Liver (tissue), 8 donors: ENCODE measurements at regions not wholly inside any gene's neighbourhood (a gene's known extent, or its start where the extent isn't known, plus 50 kb on each side); places are given as distances from the start of the nearest gene placed in this dataset.

Experiments used
- DNase-seq: peaks from one replicate; pipeline ENCODE4 v3.0.0-alpha.2; 2017; ENCODE audit warnings: low spot score
- H3K27ac ChIP-seq, 2 donors: one replicate each; pipeline ENCODE4 v1.7.0; 2013; ENCODE audit warnings: inconsistent platforms in 2 of 2, low read length in 2 of 2, control low read depth in 1 of 2, low read depth in 1 of 2, mild to moderate bottlenecking in 1 of 2
- H3K27me3 ChIP-seq, 4 donors: one replicate each; pipeline versions ENCODE4 v1.6.1 to v1.7.0; 2013; ENCODE audit warnings: low read length in 3 of 4, inconsistent platforms in 1 of 4, mild to moderate bottlenecking in 1 of 4, moderate library complexity in 1 of 4; ENCODE audit not compliant: control insufficient read depth in 4 of 4, insufficient read depth in 4 of 4
- H3K36me3 ChIP-seq, 4 donors: one replicate each; pipeline versions ENCODE4 v1.6.1 to v1.7.0; 2013; ENCODE audit warnings: low read length in 3 of 4, mild to moderate bottlenecking in 3 of 4, low read depth in 1 of 4, moderate library complexity in 1 of 4; ENCODE audit not compliant: control insufficient read depth in 4 of 4, insufficient read depth in 3 of 4
- H3K4me1 ChIP-seq, 4 donors: one replicate each; pipeline versions ENCODE4 v1.6.1 to v1.7.0; 2013; ENCODE audit warnings: low read length in 3 of 4, mild to moderate bottlenecking in 3 of 4, moderate library complexity in 1 of 4; ENCODE audit not compliant: control insufficient read depth in 4 of 4, insufficient read depth in 4 of 4
- H3K4me3 ChIP-seq, 3 donors: one replicate each; pipeline versions ENCODE4 v1.6.1 to v1.7.0; 2013; ENCODE audit warnings: low read length in 3 of 3, control low read depth in 1 of 3, low read depth in 1 of 3, mild to moderate bottlenecking in 1 of 3
- H3K9ac ChIP-seq, 2 donors: one replicate each; pipeline ENCODE4 v1.7.0; 2013; ENCODE audit warnings: low read length in 2 of 2, mild to moderate bottlenecking in 2 of 2, moderate library complexity in 2 of 2, control low read depth in 1 of 2, low read depth in 1 of 2
- H3K9me3 ChIP-seq, 4 donors: one replicate each; pipeline versions ENCODE4 v1.6.1 to v1.7.0; 2013; ENCODE audit warnings: low read length in 3 of 4; ENCODE audit not compliant: control insufficient read depth in 4 of 4
- ATF3 ChIP-seq: IDR thresholded peaks from 2 replicates; pipeline ENCODE4 v1.6.1; 2016; ENCODE audit warnings: antibody characterized with exemption
- CTCF ChIP-seq: fragments of 150-350 bp; IDR thresholded peaks from 2 replicates; pipeline ENCODE4 v1.5.1; 2017; ENCODE audit warnings: improper control_type of control experiment, low read depth, low read length; ENCODE audit not compliant: missing input control
- EGR1 ChIP-seq, 2 donors: IDR thresholded peaks; 2 replicates each; pipeline ENCODE4 v1.6.1; 2016 to 2018; ENCODE audit warnings: antibody characterized with exemption in 2 of 2, low read depth in 2 of 2
- FOXA1 ChIP-seq: IDR thresholded peaks from 2 replicates; pipeline ENCODE4 v1.6.1; 2016; ENCODE audit warnings: antibody characterized with exemption
- FOXA2 ChIP-seq: IDR thresholded peaks from 2 replicates; pipeline ENCODE4 v1.6.1; 2016; ENCODE audit warnings: antibody characterized with exemption
- GABPA ChIP-seq, 2 donors: IDR thresholded peaks in 1 of 2; conservative IDR thresholded peaks in 1 of 2; 2 replicates each; pipeline ENCODE4 v1.6.1; 2016; ENCODE audit warnings: antibody characterized with exemption in 2 of 2, mild to moderate bottlenecking in 1 of 2, moderate library complexity in 1 of 2
- HNF4A ChIP-seq, 2 donors: conservative IDR thresholded peaks; 2 replicates each; pipeline ENCODE4 v1.6.1; 2016; ENCODE audit warnings: antibody characterized with exemption in 2 of 2, mild to moderate bottlenecking in 2 of 2
- HNF4G ChIP-seq: IDR thresholded peaks from 2 replicates; pipeline ENCODE4 v1.6.1; 2016; ENCODE audit warnings: antibody characterized with exemption
- JUND ChIP-seq, 2 donors: IDR thresholded peaks; 2 replicates each; pipeline ENCODE4 v1.6.1; 2016; ENCODE audit warnings: antibody characterized with exemption in 2 of 2
- RAD21 ChIP-seq, 2 donors: IDR thresholded peaks; 2 replicates each; pipeline ENCODE4 v1.6.1; 2016; ENCODE audit warnings: antibody characterized with exemption in 2 of 2, mild to moderate bottlenecking in 2 of 2
- RXRA ChIP-seq, 2 donors: IDR thresholded peaks; 2 replicates each; pipeline ENCODE4 v1.6.1; 2017 to 2018; ENCODE audit warnings: antibody characterized with exemption in 2 of 2, mild to moderate bottlenecking in 1 of 2
- SP1 ChIP-seq: IDR thresholded peaks from 2 replicates; pipeline ENCODE4 v1.6.1; 2018; ENCODE audit warnings: antibody characterized with exemption, mild to moderate bottlenecking
- TAF1 ChIP-seq: conservative IDR thresholded peaks from 2 replicates; pipeline ENCODE4 v1.6.1; 2016; ENCODE audit warnings: antibody characterized with exemption, mild to moderate bottlenecking
- YY1 ChIP-seq: IDR thresholded peaks from 2 replicates; pipeline ENCODE4 v1.6.1; 2016; ENCODE audit warnings: antibody characterized with exemption, mild to moderate bottlenecking
- ZBTB33 ChIP-seq: IDR thresholded peaks from 2 replicates; pipeline ENCODE4 v1.6.1; 2016; ENCODE audit warnings: antibody characterized with exemption
- WGBS: extraction: QIAGEN DNeasy Blood & Tissue Kit; methylation state at CpG from one replicate; pipeline ENCODE4 v1.1.7; 2013; 5-methylcytosine and 5-hydroxymethylcytosine counted together
- TF ChIP-seq, protein P1 (sequence below): IDR thresholded peaks from 2 replicates; pipeline ENCODE4 v1.6.1; 2016; ENCODE audit warnings: antibody characterized with exemption, mild to moderate bottlenecking
- TF ChIP-seq, protein P2 (sequence below): IDR thresholded peaks from 2 replicates; pipeline ENCODE4 v1.6.1; 2016; ENCODE audit warnings: antibody characterized with exemption
- donor health status: healthy.
- donor health status: healthy.
- donor health status: healthy.
- donor health status: healthy.
- donor health status: healthy.

GRCh38 chr13:99661791-99662190 is 160.5 kb downstream of the TM9SF2 start:
- DNase-seq: no peak
- WGBS: 91% methylated on average over 3 of the region's 3 CpGs
- TF ChIP-seq RAD21 (IDR thresholded peaks at IDR 0.05): no peak
- TF ChIP-seq RXRA (IDR thresholded peaks at IDR 0.05): no peak
- no peak for TF ChIP-seq EGR1 (IDR thresholded peaks at IDR 0.05; ENCODE audit: low read depth in 2 of 2)
- TF ChIP-seq TAF1: no peak
- no peak for TF ChIP-seq CTCF
- TF ChIP-seq FOXA1: no peak
- no peak for TF ChIP-seq HNF4G
- no peak for TF ChIP-seq YY1
- no peak for TF ChIP-seq ATF3
- no peak for TF ChIP-seq SP1
- no peak for TF ChIP-seq FOXA2
- no peak for TF ChIP-seq JUND (IDR thresholded peaks at IDR 0.05)
- TF ChIP-seq, protein P1, sequence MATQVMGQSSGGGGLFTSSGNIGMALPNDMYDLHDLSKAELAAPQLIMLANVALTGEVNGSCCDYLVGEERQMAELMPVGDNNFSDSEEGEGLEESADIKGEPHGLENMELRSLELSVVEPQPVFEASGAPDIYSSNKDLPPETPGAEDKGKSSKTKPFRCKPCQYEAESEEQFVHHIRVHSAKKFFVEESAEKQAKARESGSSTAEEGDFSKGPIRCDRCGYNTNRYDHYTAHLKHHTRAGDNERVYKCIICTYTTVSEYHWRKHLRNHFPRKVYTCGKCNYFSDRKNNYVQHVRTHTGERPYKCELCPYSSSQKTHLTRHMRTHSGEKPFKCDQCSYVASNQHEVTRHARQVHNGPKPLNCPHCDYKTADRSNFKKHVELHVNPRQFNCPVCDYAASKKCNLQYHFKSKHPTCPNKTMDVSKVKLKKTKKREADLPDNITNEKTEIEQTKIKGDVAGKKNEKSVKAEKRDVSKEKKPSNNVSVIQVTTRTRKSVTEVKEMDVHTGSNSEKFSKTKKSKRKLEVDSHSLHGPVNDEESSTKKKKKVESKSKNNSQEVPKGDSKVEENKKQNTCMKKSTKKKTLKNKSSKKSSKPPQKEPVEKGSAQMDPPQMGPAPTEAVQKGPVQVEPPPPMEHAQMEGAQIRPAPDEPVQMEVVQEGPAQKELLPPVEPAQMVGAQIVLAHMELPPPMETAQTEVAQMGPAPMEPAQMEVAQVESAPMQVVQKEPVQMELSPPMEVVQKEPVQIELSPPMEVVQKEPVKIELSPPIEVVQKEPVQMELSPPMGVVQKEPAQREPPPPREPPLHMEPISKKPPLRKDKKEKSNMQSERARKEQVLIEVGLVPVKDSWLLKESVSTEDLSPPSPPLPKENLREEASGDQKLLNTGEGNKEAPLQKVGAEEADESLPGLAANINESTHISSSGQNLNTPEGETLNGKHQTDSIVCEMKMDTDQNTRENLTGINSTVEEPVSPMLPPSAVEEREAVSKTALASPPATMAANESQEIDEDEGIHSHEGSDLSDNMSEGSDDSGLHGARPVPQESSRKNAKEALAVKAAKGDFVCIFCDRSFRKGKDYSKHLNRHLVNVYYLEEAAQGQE: no peak
- no peak for TF ChIP-seq HNF4A (conservative IDR thresholded peaks at IDR 0.05)
- no peak for TF ChIP-seq GABPA (IDR thresholded peaks at IDR 0.05 in 1 of 2, conservative IDR thresholded peaks at IDR 0.05 in 1 of 2)
- TF ChIP-seq, protein P2, sequence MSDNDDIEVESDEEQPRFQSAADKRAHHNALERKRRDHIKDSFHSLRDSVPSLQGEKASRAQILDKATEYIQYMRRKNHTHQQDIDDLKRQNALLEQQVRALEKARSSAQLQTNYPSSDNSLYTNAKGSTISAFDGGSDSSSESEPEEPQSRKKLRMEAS: no peak
- no peak for TF ChIP-seq ZBTB33

More at GRCh38 chr13:99661791-99662190, 160.5 kb downstream of the TM9SF2 start:
- Histone ChIP-seq H3K9ac (no peak overlapping the region), H3K9me3 (no peaks in the 10 kb centered on the region), H3K4me3 (no peak overlapping the region), H3K36me3 (no peaks in the 10 kb centered on the region), H3K4me1 (peaks cover 2 to 48% (median 31%) of the 10 kb centered on the region in 4 donors), H3K27ac (no peak overlapping the region), H3K27me3 (no peaks in the 10 kb centered on the region)
